Upper lobe of left lung (tissue), 4 donors: ENCODE measurements at regions not wholly inside any gene's neighbourhood (a gene's known extent, or its start where the extent isn't known, plus 50 kb on each side); places are given as distances from the start of the nearest gene placed in this dataset.

Experiments used
- EP300 ChIP-seq, 4 donors: sonication (generic); formaldehyde crosslinking; IDR thresholded peaks; one replicate each; pipeline ENCODE4 v1.5.1; 2017; ENCODE audit warnings: antibody characterized with exemption in 4 of 4, control low read depth in 2 of 4
- POLR2A ChIP-seq, 4 donors: fragments of 450-650 bp; IDR thresholded peaks; one replicate each; pipeline ENCODE4 v1.5.1; 2016 to 2017; ENCODE audit warnings: antibody characterized with exemption in 4 of 4, mild to moderate bottlenecking in 2 of 4
- POLR2AphosphoS5 ChIP-seq, 2 donors: sonication (generic); formaldehyde crosslinking; IDR thresholded peaks; one replicate each; pipeline ENCODE4 v1.5.1; 2017; ENCODE audit warnings: antibody characterized with exemption in 2 of 2
- TF ChIP-seq, protein P1 (sequence below), 6 experiments: fragments of 450-650 bp in 4 of 6; fragments of 200-600 bp in 2 of 6; sonication (generic) in 2 of 6; IDR thresholded peaks; one replicate each; pipeline ENCODE4 v1.5.1; 2016 to 2019; ENCODE audit warnings: antibody characterized with exemption in 6 of 6

DNA sequence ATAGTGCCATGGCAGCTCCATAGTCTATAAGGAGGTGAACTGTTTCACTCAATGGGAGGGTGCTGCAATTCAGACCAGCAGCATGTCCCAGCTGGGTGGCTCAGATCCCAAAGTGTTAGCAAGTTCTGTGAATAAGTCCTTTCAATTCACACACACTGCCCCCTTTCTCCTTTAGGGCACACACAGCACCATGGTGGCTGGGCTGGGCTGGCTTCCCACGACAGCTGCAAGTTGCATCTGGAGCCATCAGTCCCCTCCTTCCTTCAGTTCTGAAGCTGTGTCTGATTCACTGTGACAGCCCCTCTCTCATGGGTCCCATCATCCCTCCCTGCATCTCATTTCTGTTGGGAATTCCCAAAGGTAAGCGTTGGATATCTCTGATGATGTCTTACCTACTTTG, 324.1 kb upstream of the NCAM1 start:
- TF ChIP-seq, protein P1, sequence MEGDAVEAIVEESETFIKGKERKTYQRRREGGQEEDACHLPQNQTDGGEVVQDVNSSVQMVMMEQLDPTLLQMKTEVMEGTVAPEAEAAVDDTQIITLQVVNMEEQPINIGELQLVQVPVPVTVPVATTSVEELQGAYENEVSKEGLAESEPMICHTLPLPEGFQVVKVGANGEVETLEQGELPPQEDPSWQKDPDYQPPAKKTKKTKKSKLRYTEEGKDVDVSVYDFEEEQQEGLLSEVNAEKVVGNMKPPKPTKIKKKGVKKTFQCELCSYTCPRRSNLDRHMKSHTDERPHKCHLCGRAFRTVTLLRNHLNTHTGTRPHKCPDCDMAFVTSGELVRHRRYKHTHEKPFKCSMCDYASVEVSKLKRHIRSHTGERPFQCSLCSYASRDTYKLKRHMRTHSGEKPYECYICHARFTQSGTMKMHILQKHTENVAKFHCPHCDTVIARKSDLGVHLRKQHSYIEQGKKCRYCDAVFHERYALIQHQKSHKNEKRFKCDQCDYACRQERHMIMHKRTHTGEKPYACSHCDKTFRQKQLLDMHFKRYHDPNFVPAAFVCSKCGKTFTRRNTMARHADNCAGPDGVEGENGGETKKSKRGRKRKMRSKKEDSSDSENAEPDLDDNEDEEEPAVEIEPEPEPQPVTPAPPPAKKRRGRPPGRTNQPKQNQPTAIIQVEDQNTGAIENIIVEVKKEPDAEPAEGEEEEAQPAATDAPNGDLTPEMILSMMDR (IDR thresholded peaks at IDR 0.05): no peak
- TF ChIP-seq POLR2AphosphoS5 (IDR thresholded peaks at IDR 0.05) (no peak), POLR2A (IDR thresholded peaks at IDR 0.05) (no peak), EP300 (IDR thresholded peaks at IDR 0.05) (no peak)
